Mucosa of gallbladder (tissue), 1 donor: ENCODE measurements at regions not wholly inside any gene's neighbourhood (a gene's known extent, or its start where the extent isn't known, plus 50 kb on each side); places are given as distances from the start of the nearest gene placed in this dataset.
"Not testable (repeated sequence)": the region's sequence is repeated elsewhere in the genome, so short reads cannot be mapped to it uniquely, and the experiment has no call there.

Source experiments
- DNase-seq: peaks from one replicate; pipeline ENCODE4 v3.0.0-alpha.2; 2020; ENCODE audit warnings: low spot score
- donor health status: DM: no; HTN: no; CAD: no.

GRCh38 chr12:8390001-8390777 lies 65.6 kb upstream of the CLEC6A start:
- DNase-seq: peak; percentile 62

DNA sequence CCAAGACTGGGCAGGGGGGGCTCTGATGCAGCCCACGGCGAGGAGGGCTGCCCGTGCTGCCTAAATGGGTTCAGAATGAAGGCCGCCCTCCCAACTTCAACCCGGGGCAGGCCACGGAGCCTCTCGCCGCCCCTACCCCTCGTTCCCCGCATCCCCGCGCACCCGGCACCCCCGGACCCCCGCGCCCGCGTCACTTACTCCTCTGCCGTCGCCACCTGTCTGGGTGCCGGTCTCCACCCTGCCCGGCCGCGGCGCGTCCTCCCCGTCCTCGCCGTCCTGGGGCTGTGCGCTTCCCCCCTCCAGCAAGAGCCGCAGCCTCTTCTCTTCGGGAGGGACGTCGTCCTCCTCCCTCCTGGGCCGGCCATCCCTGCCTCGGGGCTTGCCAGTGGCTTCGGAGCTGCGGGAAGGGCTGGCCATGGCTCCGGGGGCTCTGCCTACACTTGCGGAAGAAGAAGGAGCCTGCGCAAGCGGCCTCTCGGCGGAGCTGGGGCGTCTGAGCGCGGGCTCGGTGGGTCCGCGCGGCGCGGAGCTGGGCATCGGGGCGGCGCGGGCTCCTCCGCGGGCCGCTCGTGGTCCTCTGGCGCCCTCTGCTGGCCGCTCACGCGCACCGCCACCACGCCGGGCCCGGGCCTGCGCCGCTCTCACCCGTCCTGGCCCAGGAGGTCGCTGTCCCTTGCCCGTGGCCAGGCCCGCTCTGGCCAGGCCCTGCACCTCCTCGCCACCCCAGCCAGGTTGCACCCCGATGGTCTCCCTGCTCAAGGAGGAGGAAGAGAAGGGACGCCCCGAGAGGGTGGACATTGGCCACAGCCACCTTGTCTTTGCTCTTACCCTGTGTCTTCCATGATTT lies 59.3 kb upstream of the CLEC6A start:
- DNase-seq: peak; percentile 61

DNA sequence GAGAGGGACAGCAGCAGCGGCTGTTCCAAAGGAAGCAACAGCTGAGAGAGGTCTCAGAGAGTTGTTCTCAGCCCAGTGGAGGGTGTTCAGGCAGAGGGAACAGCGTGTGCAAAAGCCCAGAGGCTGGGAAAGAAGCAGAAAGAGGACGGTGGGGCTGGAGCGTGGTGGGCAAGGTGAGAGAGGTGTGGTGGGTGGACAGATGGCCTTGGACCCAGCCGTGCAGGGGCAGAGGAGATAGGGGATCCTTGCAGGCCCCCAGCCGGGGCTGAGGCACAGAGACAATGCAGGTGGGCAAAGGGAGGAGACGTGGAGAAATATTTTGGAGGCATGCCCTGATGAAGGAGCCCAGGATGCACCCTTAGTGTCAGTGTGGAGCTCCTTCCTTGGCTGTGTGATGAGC lies 58.4 kb upstream of the CLEC6A start:
- DNase-seq: not testable (repeated sequence)

DNA sequence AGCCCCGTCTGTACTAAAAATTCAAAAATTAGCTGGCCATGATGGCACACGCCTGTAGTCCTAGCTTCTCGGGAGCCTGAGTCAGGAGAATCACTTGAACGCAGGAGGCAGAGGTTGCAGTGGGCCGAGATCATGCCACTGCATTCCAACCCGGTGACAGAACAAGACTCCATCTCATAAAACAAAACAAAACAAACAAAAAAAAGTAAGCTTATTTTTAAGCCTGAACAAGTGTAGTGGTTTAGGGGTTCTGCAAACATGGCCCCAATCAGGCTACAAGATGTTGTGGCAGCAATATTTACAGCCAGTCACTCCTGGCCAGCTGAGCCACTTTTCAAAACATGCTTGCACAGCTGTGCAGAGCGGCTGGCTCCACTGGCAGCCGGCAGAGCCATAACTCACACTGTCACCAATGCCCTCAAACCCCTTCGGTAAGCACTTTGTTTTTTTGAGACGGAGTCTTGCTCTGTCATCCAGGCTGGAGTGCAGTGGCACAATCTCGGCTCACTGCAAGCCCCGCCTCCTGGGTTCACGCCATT lies 56.2 kb upstream of the CLEC6A start:
- DNase-seq: not testable (repeated sequence)

DNA sequence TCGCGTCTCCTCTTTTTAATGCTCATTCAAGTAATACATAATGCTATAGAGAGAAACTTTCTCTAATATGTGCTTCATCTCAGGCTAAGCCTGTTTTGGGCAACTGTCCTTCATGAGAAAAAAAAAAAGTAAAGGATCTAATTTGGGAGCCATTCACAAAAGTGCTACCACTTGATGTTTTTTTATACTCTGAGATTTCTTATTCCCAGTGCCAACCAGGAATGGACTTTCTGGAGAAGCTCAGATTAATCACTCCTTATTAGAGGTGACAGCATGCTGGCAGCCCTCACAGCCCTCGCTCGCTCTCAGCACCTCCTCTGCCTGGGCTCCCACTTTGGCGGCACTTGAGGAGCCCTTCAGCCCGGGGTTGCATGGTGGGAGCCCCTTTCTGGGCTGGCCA lies 51.9 kb upstream of the CLEC6A start:
- DNase-seq: not testable (repeated sequence)

- DNase-seq: not testable (repeated sequence)
These were observed 51.4 kb upstream of the CLEC6A start for GRCh38 chr12:8404341-8404740.
